IPS-18c (cell line): ENCODE measurements at regions not wholly inside any gene's neighbourhood (a gene's known extent, or its start where the extent isn't known, plus 50 kb on each side); places are given as distances from the start of the nearest gene placed in this dataset.

ENCODE experiments used
- H3K4me3 ChIP-seq: 2 replicates; pipeline ENCODE4 v1.7.0; 2013; ENCODE audit warnings: low read depth, mild to moderate bottlenecking, low read length, moderate library complexity; ENCODE audit not compliant: insufficient read depth
- H3K9me3 ChIP-seq: one replicate; pipeline ENCODE4 v1.6.1; 2013; ENCODE audit warnings: mild to moderate bottlenecking, low read length, moderate library complexity; ENCODE audit not compliant: control insufficient read depth, insufficient read depth

DNA sequence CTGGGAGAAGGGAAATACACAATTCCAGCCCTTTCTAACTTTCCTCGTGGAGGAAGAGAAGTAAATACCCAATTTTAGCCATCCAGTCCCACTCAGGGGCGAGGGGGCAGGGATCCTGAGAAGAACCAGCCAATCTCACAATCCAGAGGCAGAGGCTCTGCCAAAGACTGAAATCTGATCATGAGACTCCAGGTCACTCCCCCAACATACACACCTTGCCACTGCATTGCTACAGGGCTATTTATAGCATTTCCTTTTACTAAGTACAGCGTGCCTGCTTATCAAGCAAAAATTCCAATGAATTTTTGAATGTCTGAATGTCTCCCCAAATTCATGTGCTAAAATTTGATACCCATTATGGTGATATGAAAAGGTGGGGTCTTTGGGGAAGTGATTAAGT is 1687.5 kb downstream of the EFNB2 start:
- H3K9me3 ChIP-seq: no peaks in the 10 kb centered on the region
- H3K4me3 ChIP-seq: no peak overlapping the region

DNA sequence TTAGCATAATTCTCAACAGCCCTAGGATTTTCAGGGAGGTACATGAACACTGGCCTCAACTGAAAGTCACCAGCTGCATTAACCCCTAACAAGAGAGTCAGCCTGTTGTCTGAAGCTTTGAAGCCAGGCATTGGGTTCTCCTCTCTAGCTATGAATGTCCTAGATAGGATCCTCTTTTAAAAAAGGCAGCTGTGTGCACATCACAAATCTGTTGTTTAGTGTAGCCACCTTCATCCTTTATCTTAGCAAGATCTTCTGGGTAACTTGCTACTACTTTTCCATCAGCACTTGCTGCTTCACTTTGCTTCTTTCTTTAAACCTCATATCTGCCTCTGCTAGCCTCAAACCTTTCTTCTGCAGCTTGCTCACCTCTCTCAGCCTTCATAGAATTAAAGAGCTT is 1692.1 kb downstream of the EFNB2 start:
- H3K4me3 ChIP-seq: no peak overlapping the region
- no peaks in the 10 kb centered on the region for H3K9me3 ChIP-seq

DNA sequence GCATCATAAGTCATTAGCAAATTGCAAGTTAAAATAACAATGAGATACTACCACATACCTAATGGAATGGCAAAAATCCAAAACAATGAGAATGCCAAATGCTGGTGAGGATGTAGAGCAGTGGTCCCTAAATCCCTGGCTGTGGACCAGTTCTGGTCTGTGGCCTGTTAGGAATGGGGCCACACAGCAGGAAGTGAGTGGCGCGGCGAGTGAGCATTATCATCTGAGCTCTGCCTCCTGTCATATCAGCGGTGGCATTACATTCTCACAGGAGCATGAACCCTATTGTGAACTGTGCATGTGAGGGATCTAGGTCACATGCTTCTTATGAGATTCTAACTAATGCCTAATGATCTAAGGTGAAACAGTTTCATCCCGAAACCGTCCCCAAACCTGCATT is 1694.4 kb downstream of the EFNB2 start:
- Histone ChIP-seq H3K4me3 (no peak overlapping the region), H3K9me3 (no peaks in the 10 kb centered on the region)

DNA sequence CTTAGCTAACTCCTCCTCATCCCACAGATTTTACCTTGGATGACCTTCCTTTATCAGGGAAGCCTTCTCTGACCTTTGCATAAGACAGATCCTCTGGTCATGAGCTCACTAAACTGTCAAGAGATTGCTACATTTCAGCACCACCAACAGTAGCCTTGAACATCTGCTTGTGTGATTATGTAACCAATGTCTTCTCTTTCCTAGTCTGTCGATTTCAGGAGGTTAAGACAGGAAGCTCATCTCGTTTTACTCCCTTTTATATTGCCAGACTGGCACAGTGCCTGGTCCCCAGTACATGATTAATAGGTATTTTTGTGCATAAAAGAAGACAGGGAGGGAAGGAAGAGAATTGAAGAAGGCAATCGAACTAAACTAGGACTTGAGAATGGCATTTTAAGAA is 1697.7 kb downstream of the EFNB2 start:
- no peak overlapping the region for H3K4me3 ChIP-seq

DNA sequence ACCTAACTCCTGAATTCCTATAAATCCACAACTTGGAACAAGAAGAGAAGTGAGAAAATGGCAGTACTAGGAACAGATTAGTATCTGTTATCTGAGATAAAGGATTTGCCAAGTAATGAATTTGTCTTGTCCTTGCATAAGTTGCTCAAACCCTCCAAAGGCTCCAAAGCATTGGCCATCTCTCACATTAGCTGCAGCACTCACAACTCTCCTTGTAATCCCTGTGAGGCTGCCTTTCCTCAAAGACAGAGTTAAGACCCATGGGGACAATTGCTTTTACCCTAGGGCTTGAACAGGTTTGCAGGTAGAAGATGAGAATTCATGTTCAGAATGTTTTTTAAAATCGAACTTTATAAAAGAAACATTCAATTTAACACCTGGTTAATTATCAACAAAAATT is 1702.2 kb downstream of the EFNB2 start:
- Histone ChIP-seq H3K4me3 (no peak overlapping the region), H3K9me3 (no peaks in the 10 kb centered on the region)

More for the DNA sequence above, 1697.7 kb downstream of the EFNB2 start:
- H3K9me3 ChIP-seq: no peaks in the 10 kb centered on the region

DNA sequence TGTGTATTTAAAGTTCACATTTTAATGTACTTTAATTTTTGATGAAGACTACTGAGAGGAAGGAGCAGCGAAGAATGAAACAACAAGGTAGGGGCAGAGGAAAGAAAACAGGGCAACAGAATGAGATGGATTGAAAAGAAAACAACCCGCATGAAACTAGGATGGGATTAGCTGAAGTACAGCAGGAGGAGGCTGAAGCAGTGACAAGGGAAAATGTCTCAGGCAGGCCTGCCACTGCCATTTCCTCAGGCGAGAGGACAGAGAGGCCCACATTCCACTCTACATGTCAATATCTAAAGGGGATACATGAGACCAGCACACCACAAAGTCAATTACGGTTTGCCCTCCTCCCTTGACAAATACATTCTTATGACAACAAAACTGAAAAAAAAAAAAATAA is 1703.2 kb downstream of the EFNB2 start:
- H3K9me3 ChIP-seq: no peaks in the 10 kb centered on the region
- no peak overlapping the region for H3K4me3 ChIP-seq

DNA sequence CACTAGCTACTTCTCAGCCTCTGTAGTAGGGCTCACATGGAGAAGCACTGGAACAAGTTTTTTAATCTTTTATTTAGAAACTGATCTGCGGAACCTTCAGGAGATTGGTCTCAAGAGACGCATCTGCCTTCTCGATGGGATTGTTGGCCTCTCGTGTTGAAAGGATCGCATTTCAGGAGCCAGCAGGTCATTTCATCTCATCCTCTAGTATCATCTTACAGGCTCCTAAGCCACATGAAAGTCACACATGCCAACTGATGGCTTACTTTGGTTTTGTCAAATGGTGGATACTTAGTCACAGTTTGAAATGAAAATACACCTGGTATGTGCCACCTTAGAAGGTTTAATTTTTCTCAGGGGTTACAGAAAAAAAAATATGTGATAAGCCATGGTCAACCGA is 1703.6 kb downstream of the EFNB2 start:
- no peak overlapping the region for H3K4me3 ChIP-seq

DNA sequence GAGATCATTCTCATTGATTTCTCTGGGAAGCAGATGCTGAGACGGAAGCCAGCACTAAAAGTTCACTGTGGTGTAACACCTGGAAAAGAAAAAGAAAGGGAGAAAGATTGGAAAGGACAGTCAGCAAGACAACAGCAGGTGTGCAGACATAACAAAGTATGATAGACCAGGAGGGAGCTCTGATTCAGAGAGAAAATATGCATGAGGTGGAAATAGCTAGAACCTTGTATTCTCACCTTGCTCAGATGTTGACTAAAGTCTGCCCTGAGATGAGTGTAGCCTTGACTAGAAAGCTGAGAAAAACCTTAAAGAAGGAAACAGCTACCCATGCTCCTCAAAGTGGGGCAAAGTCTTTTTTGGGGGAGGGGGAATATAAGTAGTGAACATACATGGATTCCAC is 1711.8 kb downstream of the EFNB2 start:
- Histone ChIP-seq H3K9me3 (no peaks in the 10 kb centered on the region), H3K4me3 (no peak overlapping the region)

More for the DNA sequence above, 1703.6 kb downstream of the EFNB2 start:
- H3K9me3 ChIP-seq: no peaks in the 10 kb centered on the region

DNA sequence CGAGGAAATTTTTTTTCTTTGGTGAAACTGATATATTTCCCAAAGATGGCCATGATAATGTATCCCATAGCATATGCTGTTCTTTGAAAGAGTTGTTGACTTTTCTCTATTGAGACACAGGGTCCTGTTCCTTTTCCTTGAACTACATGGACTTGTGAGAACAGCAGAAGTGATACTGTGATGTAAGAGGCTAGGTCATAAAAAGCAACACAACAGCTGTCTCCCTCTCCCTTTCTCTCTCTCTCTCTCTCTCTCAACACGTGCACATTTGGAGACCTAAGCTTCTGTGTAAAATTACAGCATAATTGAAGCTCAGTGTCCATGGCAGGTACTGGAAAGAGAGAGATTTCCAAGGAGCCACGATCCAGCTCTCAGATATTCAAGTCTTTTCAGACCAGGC is 1712.4 kb downstream of the EFNB2 start:
- Histone ChIP-seq H3K4me3 (no peak overlapping the region), H3K9me3 (no peaks in the 10 kb centered on the region)

DNA sequence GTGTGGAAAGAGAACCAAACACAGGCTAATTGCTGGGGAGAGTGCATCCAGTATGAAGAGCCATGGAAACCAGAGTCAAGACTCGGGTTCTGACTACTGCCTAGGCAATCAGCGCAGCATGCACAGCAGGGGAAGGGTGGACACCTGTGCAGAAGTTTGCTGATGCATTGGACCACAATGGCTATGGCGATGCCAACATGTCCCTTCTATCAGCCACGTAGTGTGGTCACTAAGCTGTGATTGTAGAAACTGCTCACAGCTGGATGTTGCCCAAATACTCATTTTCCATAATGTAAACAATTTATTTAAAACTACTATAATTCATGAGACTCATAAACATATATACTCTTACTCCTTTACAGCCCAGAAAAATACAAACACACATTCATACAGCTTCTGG is 1718.2 kb downstream of the EFNB2 start:
- no peaks in the 10 kb centered on the region for H3K9me3 ChIP-seq
- H3K4me3 ChIP-seq: no peak overlapping the region

DNA sequence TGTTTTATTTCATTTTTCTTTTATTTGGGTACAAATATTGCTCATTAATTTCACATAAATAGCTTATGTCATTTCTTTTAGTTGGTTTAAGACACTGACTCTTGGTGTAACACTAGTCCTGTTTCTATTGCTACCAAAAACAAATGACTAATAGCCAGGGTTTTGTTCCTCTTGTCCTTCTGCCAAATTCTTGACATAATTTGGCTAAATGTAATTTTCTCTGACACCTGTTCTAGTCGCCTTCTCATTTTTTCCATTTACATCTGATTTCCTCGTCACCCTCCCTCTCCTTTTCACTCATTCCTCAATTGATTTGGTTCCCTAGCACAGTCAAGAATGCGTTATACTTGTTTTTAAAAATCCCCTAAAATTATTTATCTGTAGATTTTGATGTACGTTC is 1718.7 kb downstream of the EFNB2 start:
- Histone ChIP-seq H3K4me3 (no peak overlapping the region), H3K9me3 (no peaks in the 10 kb centered on the region)

DNA sequence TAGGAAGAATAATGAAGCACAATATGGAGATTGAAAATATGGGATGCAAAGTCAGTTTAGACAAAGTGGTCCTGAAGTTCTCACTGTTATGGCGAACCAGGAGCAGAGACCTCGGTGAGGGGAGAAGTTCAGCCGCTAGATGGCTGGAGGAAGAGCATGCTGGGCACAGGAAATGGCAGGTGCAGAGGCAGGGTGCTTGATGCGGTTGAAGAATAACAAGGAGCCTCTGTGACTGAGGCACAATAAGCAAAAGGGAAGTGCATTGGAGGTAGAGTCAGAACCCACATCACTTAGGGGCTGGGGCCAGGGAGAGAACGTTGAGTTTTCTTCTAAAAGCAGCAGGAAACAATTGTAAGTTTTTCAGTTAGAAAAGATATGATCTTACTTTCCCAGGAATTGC is 1725.2 kb downstream of the EFNB2 start:
- Histone ChIP-seq H3K9me3 (no peaks in the 10 kb centered on the region), H3K4me3 (no peak overlapping the region)

DNA sequence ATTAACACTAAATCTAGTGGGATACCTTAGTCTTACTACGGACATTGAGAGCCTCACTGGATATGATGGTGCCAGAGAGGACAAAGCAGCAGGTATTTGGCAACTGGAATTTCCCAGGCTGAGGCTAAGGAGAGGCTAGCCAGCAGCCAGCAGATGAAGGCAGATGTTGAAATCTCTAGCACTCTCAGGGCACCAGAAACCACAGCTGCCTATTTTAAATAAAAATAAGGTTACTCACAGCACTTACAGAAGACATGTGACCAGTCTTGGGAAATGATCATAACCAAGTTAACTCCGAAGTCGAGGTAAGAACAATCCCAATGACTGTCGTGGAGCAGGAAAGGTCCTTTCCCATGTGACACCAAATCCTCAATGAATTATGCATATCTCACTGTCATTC is 1726.0 kb downstream of the EFNB2 start:
- no peaks in the 10 kb centered on the region for H3K9me3 ChIP-seq
- no peak overlapping the region for H3K4me3 ChIP-seq

DNA sequence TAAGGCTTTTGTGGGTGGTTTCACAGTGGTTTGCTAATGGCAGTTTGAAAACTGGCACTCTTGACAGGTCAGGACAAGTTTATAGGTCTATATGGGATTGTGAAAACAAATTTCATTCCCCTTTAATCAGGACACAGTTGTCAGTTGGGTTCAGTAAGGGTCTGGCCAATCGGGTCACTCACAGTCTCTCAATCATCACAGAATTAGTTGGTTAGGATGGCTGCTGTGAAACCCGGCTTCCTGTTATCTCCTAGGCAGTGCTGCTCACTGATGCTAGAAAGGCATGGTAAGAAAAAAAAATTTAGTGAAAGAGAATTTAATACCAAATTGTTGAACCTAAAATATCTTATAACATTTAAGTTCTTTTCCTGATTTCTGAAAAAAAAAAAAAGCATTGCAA is 1730.1 kb downstream of the EFNB2 start:
- Histone ChIP-seq H3K9me3 (no peaks in the 10 kb centered on the region), H3K4me3 (no peak overlapping the region)

DNA sequence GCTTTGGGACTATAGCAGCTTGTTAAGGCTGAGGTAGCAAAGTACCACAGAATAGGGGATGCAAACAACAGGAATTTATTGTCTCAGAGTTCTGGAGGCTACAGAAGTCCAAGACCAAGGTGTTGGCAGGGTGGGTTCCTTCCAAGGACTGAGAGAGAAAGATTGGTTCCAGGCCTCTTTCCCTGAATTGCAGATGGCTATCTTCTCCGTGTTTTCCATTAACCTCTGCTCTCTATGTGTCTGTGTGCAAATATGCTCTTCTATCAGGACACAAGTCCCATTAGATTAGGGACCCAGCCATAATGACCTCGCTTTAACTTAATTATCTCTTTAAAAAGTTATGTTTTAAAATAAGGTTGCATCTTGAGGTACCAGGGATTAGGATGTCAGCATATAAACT is 1732.9 kb upstream of the SLC10A2 start:
- no peak overlapping the region for H3K4me3 ChIP-seq
- no peaks in the 10 kb centered on the region for H3K9me3 ChIP-seq

DNA sequence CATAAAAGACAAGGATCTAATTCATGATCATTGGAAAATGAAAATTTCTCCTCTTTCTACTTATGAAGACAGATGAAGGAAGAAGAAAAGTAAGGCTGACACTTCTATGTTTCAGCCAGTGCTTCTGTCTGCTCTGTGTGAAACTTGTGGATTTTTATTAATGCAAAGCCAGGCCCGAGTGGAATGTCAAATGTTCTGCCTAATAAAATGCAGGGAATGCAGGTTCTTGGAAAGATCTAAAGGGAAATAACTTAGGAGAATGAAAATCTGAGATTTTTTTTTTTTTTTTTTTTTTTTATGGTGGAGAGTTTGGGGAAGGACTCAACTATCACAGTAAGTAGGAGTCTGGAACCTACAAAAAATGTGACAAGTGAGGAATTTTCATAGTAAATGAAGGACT is 1732.3 kb upstream of the SLC10A2 start:
- Histone ChIP-seq H3K4me3 (no peak overlapping the region), H3K9me3 (no peaks in the 10 kb centered on the region)

DNA sequence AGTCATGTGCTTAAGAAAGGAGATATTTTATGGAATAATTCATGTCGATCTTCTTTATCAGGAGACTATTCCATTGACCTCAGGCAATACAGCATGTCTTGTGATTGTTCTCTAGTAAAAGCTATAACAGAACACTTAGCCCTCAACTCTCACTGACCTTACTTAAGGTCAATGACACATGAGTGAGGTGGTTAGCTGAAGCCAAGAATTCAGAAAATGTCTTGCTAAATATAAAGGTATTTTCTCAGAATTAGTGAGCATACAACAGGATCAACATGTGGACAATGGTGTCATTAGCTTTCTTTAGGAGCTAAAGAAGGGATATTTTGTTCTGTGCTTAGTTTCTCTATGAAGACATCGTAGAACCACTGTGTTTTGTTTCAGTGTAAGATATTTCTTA is 1730.4 kb upstream of the SLC10A2 start:
- no peak overlapping the region for H3K4me3 ChIP-seq
- no peaks in the 10 kb centered on the region for H3K9me3 ChIP-seq

DNA sequence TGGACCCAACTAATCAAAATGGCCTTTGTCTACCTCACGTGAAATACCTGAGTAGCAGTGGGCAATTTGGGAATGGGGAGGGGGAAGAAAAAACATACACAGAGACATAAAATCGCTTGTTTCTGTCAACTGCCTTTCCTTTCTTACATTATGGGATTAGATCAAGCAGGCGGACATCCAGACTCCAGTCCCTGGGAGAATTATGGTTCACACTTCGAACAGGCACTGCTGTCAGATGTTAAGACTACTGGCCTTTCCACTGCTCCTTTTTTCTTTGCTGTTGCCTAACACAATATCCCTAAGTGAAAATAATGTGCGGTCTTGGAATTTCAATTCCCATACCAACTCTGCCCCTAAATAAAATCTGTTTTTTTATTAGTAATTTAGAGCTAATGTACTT is 1719.7 kb upstream of the SLC10A2 start:
- H3K9me3 ChIP-seq: no peaks in the 10 kb centered on the region
- H3K4me3 ChIP-seq: no peak overlapping the region

DNA sequence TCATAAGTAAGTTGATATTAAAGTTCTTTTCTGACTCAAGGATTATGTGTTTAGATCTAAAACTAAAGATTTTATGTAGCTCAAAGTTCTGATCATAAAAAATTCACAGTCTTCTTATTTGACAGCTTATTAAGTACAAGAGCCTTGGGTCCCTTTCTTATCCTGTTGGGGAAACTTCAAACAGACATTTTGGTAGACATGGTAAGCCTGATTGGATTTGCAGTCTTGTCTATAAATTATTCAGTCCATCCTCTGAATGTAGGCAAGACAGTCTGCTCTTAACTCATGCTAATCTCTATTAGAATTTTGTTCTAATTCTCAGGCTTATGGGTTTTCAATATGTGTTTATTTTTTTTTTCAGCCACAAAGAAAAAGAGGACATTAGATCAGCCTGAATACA is 1718.7 kb upstream of the SLC10A2 start:
- no peaks in the 10 kb centered on the region for H3K9me3 ChIP-seq
- no peak overlapping the region for H3K4me3 ChIP-seq

DNA sequence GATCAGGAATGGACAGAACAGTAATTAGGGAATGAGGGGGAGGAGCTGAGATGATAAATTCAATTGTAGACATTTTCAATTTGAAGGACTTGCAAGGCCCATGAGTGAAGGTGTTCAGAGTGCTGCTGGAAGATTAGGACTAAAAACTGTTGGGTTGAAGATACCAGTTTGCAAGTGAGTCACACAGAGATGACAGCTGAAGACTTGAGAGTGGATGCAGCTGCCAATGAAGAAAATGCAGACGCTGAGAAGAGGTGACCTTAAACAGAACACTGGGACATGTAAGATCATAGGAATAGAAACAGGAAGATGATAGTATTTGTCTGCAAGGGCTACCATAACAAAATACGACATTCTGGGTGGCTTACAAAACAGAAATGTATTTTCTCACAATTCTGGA is 1716.5 kb upstream of the SLC10A2 start:
- Histone ChIP-seq H3K9me3 (no peaks in the 10 kb centered on the region), H3K4me3 (no peak overlapping the region)
